MM.1S (cell line): ENCODE measurements at regions not wholly inside any gene's neighbourhood (a gene's known extent, or its start where the extent isn't known, plus 50 kb on each side); places are given as distances from the start of the nearest gene placed in this dataset.

Experiments used
- DNase-seq: peaks from one replicate; pipeline ENCODE4 v3.0.0-alpha.2; 2015
- H2AFZ ChIP-seq: fragments of 300-600 bp; sonication (generic); 2 replicates; pipeline ENCODE4 v1.6.0; 2016; ENCODE audit warnings: antibody characterized with exemption, low read length
- H3F3A ChIP-seq: fragments of 300-600 bp; sonication (generic); 2 replicates; pipeline ENCODE4 v1.6.1; 2016; ENCODE audit warnings: mild to moderate bottlenecking, antibody characterized with exemption, low read length, moderate library complexity, mixed read lengths; ENCODE audit not compliant: insufficient read depth
- H3K27ac ChIP-seq: fragments of 300-600 bp; sonication (generic); 2 replicates; pipeline ENCODE4 v1.5.1; 2016; ENCODE audit warnings: mild to moderate bottlenecking, low read length
- H3K27me3 ChIP-seq: fragments of 300-600 bp; sonication (generic); replicated peaks from 2 replicates; pipeline ENCODE4 v1.6.0; 2016; ENCODE audit warnings: low read length; ENCODE audit not compliant: insufficient read depth
- H3K36me3 ChIP-seq: fragments of 300-600 bp; sonication (generic); replicated peaks from 2 replicates; pipeline ENCODE4 v1.6.1; 2016; ENCODE audit warnings: mild to moderate bottlenecking, low read length, mixed read lengths; ENCODE audit not compliant: insufficient read depth
- H3K4me1 ChIP-seq: fragments of 300-600 bp; sonication (generic); 2 replicates; pipeline ENCODE4 v1.6.1; 2016; ENCODE audit warnings: low read length, mixed read lengths
- H3K4me2 ChIP-seq: fragments of 300-600 bp; sonication (generic); 2 replicates; pipeline ENCODE4 v1.6.0; 2016; ENCODE audit warnings: low read depth, low read length
- H3K4me3 ChIP-seq: fragments of 300-600 bp; sonication (generic); 2 replicates; pipeline ENCODE4 v1.5.1; 2016; ENCODE audit warnings: low read length, mixed read lengths
- H3K79me2 ChIP-seq: fragments of 300-600 bp; sonication (generic); 2 replicates; pipeline ENCODE4 v1.6.1; 2016; ENCODE audit warnings: mixed run types, low read length, mixed read lengths
- H3K9ac ChIP-seq: fragments of 300-600 bp; sonication (generic); 2 replicates; pipeline ENCODE4 v1.6.1; 2016; ENCODE audit warnings: low read length, mixed read lengths
- H3K9me2 ChIP-seq: fragments of 300-600 bp; sonication (generic); replicated peaks from 2 replicates; pipeline ENCODE4 v1.6.1; 2016; ENCODE audit warnings: mild to moderate bottlenecking, low read length, mixed read lengths; ENCODE audit not compliant: insufficient read depth
- H3K9me3 ChIP-seq: fragments of 300-600 bp; sonication (generic); replicated peaks from 2 replicates; pipeline ENCODE4 v1.6.1; 2016; ENCODE audit warnings: mild to moderate bottlenecking, low read length, mixed read lengths; ENCODE audit not compliant: insufficient read depth
- H4K20me1 ChIP-seq: fragments of 300-600 bp; sonication (generic); 2 replicates; pipeline ENCODE4 v1.6.1; 2016; ENCODE audit warnings: mild to moderate bottlenecking, low read length, moderate library complexity, mixed read lengths; ENCODE audit not compliant: insufficient read depth
- EZH2 ChIP-seq: fragments of 300-600 bp; sonication (generic); optimal IDR thresholded peaks from 2 replicates; pipeline ENCODE3; 2017; ENCODE audit warnings: low read depth, mild to moderate bottlenecking, antibody characterized with exemption, low read length, mixed read lengths
- EZH2phosphoT487 ChIP-seq: fragments of 300-600 bp; sonication (generic); IDR thresholded peaks from 2 replicates; pipeline ENCODE4 v1.6.1; 2018; ENCODE audit warnings: antibody characterized with exemption, low read length
- TF ChIP-seq, protein P1 (sequence below): fragments of 300-600 bp; sonication (generic); IDR thresholded peaks from 2 replicates; pipeline ENCODE4 v1.5.1; 2016; ENCODE audit warnings: antibody characterized with exemption, low read length, mixed read lengths

DNA sequence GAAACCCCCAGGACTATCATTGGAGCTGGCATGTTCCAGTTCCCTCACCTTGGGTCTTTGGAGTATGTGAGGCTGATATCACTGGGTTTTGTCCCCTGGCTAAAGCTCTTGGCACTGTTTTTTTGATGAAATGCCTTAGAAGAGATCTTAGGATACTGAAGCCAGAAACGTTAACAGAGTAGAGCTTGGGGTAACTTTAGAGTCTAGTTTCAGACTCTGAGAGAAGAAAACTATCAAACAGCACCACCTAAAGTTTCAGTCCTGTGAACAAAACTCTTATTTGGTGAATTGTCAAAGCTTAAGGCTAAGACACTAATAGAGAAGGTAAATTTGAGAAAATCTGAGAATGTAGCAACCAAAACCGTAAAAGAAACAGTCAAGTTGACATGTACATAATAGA, 111.7 kb upstream of the PUM3 start:
- no peaks in the 10 kb centered on the region for H3K27me3 ChIP-seq
- no peak overlapping the region for H2AFZ ChIP-seq
- H3K4me3 ChIP-seq, result no peak overlapping the region
- DNase-seq, result no peak
- no peaks in the 10 kb centered on the region for H3F3A ChIP-seq
- TF ChIP-seq EZH2phosphoT487 (no peak), EZH2 (no peak)
- TF ChIP-seq, protein P1, sequence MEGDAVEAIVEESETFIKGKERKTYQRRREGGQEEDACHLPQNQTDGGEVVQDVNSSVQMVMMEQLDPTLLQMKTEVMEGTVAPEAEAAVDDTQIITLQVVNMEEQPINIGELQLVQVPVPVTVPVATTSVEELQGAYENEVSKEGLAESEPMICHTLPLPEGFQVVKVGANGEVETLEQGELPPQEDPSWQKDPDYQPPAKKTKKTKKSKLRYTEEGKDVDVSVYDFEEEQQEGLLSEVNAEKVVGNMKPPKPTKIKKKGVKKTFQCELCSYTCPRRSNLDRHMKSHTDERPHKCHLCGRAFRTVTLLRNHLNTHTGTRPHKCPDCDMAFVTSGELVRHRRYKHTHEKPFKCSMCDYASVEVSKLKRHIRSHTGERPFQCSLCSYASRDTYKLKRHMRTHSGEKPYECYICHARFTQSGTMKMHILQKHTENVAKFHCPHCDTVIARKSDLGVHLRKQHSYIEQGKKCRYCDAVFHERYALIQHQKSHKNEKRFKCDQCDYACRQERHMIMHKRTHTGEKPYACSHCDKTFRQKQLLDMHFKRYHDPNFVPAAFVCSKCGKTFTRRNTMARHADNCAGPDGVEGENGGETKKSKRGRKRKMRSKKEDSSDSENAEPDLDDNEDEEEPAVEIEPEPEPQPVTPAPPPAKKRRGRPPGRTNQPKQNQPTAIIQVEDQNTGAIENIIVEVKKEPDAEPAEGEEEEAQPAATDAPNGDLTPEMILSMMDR, result no peak
- H3K36me3 ChIP-seq, result no peaks in the 10 kb centered on the region
- H3K27ac ChIP-seq, result no peak overlapping the region
- H3K9me3 ChIP-seq, result no peaks in the 10 kb centered on the region
- no peaks in the 10 kb centered on the region for H3K4me1 ChIP-seq
- H4K20me1 ChIP-seq, result no peaks in the 10 kb centered on the region
- no peaks in the 10 kb centered on the region for H3K79me2 ChIP-seq
- H3K9ac ChIP-seq, result no peak overlapping the region
- no peak overlapping the region for H3K4me2 ChIP-seq
- H3K9me2 ChIP-seq, result no peaks in the 10 kb centered on the region

GRCh38 chr9:2939368-2939767, 95.5 kb upstream of the PUM3 start:
- H3K27ac ChIP-seq, result no peak overlapping the region
- H3K9me3 ChIP-seq, result no peaks in the 10 kb centered on the region; the same call in 1 of the 2 replicates
- H3K4me2 ChIP-seq, result no peak overlapping the region
- H3F3A ChIP-seq, result no peaks in the 10 kb centered on the region
- TF ChIP-seq, protein P1, result no peak
- TF ChIP-seq EZH2 (no peak), EZH2phosphoT487 (no peak)
- H3K4me3 ChIP-seq, result no peak overlapping the region
- H3K4me1 ChIP-seq, result no peaks in the 10 kb centered on the region
- no peaks in the 10 kb centered on the region for H3K36me3 ChIP-seq
- no peak for DNase-seq
- H3K9ac ChIP-seq, result no peak overlapping the region
- no peak overlapping the region for H2AFZ ChIP-seq
- no peaks in the 10 kb centered on the region for H4K20me1 ChIP-seq
- H3K9me2 ChIP-seq, result no peaks in the 10 kb centered on the region
- no peaks in the 10 kb centered on the region for H3K27me3 ChIP-seq
- no peaks in the 10 kb centered on the region for H3K79me2 ChIP-seq

GRCh38 chr9:2936221-2936620, 92.3 kb upstream of the PUM3 start:
- no peaks in the 10 kb centered on the region for H3K4me1 ChIP-seq
- H3K4me3 ChIP-seq, result no peak overlapping the region
- H3K9me2 ChIP-seq, result no peaks in the 10 kb centered on the region
- no peak overlapping the region for H3K9ac ChIP-seq
- no peak overlapping the region for H3K27ac ChIP-seq
- no peaks in the 10 kb centered on the region for H3K27me3 ChIP-seq
- no peak overlapping the region for H3K4me2 ChIP-seq
- no peaks in the 10 kb centered on the region for H4K20me1 ChIP-seq
- no peaks in the 10 kb centered on the region; the same call in 1 of the 2 replicates for H3K9me3 ChIP-seq
- H2AFZ ChIP-seq, result no peak overlapping the region
- DNase-seq, result no peak
- no peaks in the 10 kb centered on the region for H3F3A ChIP-seq
- no peaks in the 10 kb centered on the region for H3K36me3 ChIP-seq
- no peaks in the 10 kb centered on the region for H3K79me2 ChIP-seq
- TF ChIP-seq EZH2phosphoT487 (no peak), EZH2 (no peak)
- TF ChIP-seq, protein P1, result no peak
